GM10248 (cell line): ENCODE measurements at regions not wholly inside any gene's neighbourhood (a gene's known extent, or its start where the extent isn't known, plus 50 kb on each side); places are given as distances from the start of the nearest gene placed in this dataset.
"Not testable (repeated sequence)": the region's sequence is repeated elsewhere in the genome, so short reads cannot be mapped to it uniquely, and the experiment has no call there.

Source experiments
- CTCF ChIA-PET: fragments of 300-600 bp; sonication (Branson Sonifier 250); formaldehyde crosslinking; extraction: SDS; loops from one replicate; lab custom pipeline; 2021; ENCODE audit warnings: antibody characterized with exemption; lab: Yijun Ruan, JAX
- POLR2A ChIA-PET: fragments of 350-650 bp; sonication (Branson Sonifier 250); formaldehyde crosslinking; extraction: SDS; loops from one replicate; lab custom pipeline; 2020; ENCODE audit warnings: antibody characterized with exemption; lab: Yijun Ruan, JAX
- DNase-seq: peaks from one replicate; pipeline ENCODE4 v3.0.0; 2012; ENCODE audit errors: extremely low spot score
- CTCF ChIP-seq: IDR thresholded peaks from 2 replicates; pipeline ENCODE4 v1.5.1; 2012; ENCODE audit warnings: mild to moderate bottlenecking, low read depth; ENCODE audit errors: extremely low read depth, missing control alignments, control extremely low read depth

GRCh38 chr21:20902511-20902910, 95.7 kb upstream of the NCAM2 start:
- TF ChIP-seq CTCF: no peak
- CTCF ChIA-PET: no interaction called here
- DNase-seq: no peak
- POLR2A ChIA-PET: no interaction called here

- no peak for DNase-seq
- CTCF ChIA-PET: no interaction called here
- TF ChIP-seq CTCF: no peak
- POLR2A ChIA-PET: no interaction called here
Observed at GRCh38 chr21:20902998-20903397, 95.2 kb upstream of the NCAM2 start.

- CTCF ChIA-PET, POLR2A ChIA-PET: not testable (repeated sequence)
Observed at GRCh38 chr21:20927555-20927954, 70.7 kb upstream of the NCAM2 start.

GRCh38 chr21:20942523-20942922, 55.7 kb upstream of the NCAM2 start:
- ChIA-PET POLR2A (no interaction called here), CTCF (no interaction called here)
- no peak for TF ChIP-seq CTCF
- no peak for DNase-seq

More at GRCh38 chr21:20927555-20927954, 70.7 kb upstream of the NCAM2 start:
- not testable (repeated sequence) for DNase-seq

GRCh38 chr21:20943561-20943997, 54.6 kb upstream of the NCAM2 start:
- DNase-seq: no peak
- ChIA-PET CTCF (no interaction called here), POLR2A (no interaction called here)
- no peak for TF ChIP-seq CTCF

- ChIA-PET CTCF (no interaction called here), POLR2A (no interaction called here)
- DNase-seq: no peak
- no peak for TF ChIP-seq CTCF
Observed at GRCh38 chr21:20944139-20944538, 54.1 kb upstream of the NCAM2 start.

GRCh38 chr21:20946701-20947100, 51.5 kb upstream of the NCAM2 start:
- ChIA-PET CTCF (no interaction called here), POLR2A (no interaction called here)
- no peak for TF ChIP-seq CTCF
- DNase-seq: no peak
